GM18867 (cell line): ENCODE measurements at regions not wholly inside any gene's neighbourhood (a gene's known extent, or its start where the extent isn't known, plus 50 kb on each side); places are given as distances from the start of the nearest gene placed in this dataset.
"Not testable (repeated sequence)": the region's sequence is repeated elsewhere in the genome, so short reads cannot be mapped to it uniquely, and the experiment has no call there.

Source experiments
- ATAC-seq: cut with Tn5 transposase; IDR thresholded peaks from one replicate; pipeline ENCODE4 v1.9.1; 2021; ENCODE audit warnings: mild to moderate bottlenecking, moderate library complexity; ENCODE audit not compliant: unreplicated experiment

- no peak for ATAC-seq
Measured at GRCh38 chr12:18008642-18009041, 81.4 kb downstream of the RERGL start.

- no peak for ATAC-seq
Measured at GRCh38 chr12:17999174-17999801, 90.7 kb downstream of the RERGL start.

DNA sequence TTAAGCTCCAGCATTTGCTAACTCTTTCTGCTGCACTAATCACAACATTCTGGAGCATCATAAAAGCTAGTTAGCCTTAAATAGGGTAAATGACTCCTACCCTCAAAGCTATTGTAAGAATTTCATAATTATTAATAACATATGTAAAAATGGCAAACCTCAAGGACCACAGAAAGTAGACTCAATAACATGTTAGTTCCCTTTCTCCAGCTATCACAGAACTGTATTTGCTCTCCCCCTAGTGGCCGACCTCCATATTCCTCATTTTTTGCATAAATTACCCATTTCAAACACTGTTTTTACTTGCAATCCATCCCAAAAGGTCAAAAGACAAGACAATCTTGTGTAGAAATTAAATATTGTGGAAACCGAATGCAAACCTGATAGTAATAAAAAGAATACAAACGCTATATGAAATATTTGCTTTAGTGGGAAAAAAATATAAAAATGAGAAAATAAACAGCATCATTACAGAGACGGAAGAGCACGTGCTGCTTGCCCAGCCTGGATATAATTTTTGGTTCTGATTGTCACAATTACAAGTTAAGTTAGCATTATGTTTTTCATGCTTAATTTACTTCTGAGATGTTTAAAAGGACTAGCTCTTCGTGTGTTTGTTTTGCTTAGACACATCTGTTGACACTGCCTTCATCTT is 97.9 kb downstream of the RERGL start:
- ATAC-seq: peak; percentile 98

DNA sequence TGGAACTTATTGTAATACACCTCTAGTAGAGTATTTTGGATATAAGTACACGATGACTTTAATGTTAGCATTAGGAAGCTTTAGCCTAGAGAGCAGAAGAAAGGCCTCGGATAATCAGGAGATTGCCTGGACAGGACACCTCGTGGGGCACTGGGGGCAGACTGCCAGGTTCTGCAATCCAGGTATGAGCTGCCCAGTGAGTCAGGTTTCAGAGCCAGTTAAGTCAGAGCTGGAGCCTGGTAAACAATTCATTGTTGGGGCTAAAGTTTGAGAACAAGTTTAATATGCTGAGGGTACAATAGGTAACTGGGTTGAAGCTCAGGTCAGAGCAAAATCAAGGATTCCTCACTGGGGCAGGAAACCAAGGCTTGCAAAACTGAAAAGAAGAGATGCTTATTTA is 107.4 kb downstream of the RERGL start:
- ATAC-seq: no peak

GRCh38 chr12:17976202-17976601 is 113.8 kb downstream of the RERGL start:
- no peak for ATAC-seq

DNA sequence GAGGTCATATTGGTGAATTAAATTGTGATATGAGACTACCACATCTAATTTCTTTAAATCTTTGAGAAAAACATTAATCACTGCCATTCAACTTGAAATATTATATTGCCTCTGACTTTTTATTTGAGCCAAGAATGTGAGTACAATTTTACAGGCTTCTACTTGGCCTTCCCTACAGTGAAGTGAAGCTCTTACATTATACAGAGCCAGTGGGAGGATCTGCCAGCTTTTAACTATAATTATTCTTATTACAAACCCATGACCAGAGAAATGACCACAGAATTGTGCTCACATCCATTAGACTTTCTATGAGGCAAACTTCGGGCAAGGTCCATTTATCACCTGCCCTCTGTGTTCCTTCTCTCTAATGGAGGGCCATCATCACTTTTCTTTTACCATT is 114.2 kb downstream of the RERGL start:
- no peak for ATAC-seq

GRCh38 chr12:17975239-17975638 is 114.8 kb downstream of the RERGL start:
- ATAC-seq: no peak

GRCh38 chr12:17971850-17972249 is 118.1 kb downstream of the RERGL start:
- no peak for ATAC-seq

DNA sequence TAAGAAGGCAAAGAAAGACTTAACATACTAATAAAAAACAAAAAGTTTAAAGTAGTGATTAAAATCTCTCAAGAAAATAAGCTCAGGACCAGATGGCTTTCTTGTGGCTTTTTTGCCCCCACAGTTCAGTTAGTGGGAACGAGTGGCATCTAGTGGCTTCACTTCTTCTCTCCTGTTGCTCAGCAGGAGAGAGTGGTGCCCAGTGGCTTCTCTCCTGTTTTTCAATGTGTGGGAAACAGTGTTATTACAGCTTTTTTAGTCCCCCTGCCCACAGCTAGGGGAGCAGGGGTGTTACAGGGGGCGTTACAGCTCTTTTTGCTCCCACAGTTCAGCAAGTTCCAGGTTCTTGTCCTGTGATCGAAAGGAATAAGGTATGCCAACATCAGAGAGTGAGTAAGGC is 135.2 kb downstream of the RERGL start:
- ATAC-seq: no peak

DNA sequence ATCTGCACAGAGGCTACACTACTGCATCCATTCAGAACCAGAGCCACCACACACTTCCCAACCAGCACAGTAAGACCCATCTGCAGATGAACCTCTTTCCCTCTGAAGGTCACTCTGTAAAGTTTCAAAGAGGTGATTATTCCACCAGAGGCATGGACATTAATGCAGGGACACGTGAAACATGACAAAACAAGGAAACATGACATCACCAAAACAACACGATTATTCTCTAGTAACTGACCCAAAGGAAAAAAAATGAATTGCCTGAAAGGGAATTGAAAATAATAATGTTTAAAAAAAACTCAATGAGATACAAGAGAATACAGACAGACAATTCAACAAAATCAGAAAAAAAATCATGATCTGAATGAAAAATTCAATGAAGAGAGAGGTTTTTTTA is 139.1 kb downstream of the RERGL start:
- ATAC-seq: no peak

- ATAC-seq: no peak
Measured at GRCh38 chr12:17949558-17950141, 140.3 kb downstream of the RERGL start.

- ATAC-seq: no peak
Measured at GRCh38 chr12:17928708-17929366, 161.2 kb downstream of the RERGL start.

- no peak for ATAC-seq
Measured at GRCh38 chr12:17918013-17918412, 172.0 kb downstream of the RERGL start.

DNA sequence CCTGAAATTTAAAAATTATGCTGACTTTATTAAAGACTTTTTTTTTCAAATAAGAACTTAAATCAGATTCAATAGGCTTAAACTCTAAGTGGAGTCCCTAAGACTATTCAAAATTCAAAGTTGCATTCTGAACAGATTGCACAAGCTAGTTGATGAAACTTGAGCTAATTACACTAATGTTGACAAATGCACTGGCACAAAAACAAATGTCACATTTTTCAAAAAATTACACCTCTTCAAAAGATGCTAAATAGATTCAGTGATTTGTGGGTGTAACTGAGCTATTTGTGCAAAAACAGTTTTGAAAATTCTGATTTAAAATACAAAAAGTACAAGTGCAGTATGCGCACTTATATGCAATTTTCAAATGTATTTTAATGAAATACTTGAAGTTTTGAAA is 205.4 kb downstream of the RERGL start:
- ATAC-seq: no peak

DNA sequence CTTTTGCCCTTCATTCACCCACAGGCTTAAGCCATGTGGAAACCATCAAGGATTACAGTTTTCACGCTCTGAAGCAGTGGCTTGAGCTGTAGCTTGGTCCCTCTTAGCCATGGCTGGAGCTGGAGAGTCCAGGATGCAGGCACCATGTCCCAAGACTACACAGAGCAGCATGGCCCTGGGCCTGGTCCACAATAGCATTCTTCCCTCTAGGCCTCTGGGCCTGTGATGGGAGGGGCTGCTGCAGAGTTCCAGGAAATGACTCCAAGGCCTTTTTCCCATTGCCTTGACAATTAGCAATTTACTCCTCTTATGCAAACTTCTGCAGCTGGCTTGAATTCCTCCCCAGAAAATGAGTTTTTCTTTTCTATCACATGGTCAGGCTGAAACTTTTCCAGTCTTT is 211.3 kb downstream of the RERGL start:
- no peak for ATAC-seq

DNA sequence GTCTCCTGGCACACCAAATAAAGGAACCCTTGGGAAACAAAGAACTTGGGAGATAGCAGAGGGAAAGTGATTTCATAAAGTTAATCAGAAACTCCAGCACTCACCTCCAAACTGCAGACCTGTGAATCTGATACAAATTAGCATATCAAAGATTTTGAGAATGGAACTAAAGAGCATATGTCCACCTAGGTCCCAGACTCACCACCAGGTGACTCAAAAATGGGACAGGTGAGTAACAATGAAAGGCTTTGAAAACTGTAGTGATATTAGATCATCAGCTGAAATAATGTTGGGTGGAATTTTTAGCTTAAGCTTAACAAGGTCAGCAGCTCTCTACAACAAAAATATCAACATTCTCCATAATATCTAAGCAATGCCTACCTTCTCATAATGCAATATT is 214.8 kb downstream of the RERGL start:
- ATAC-seq: no peak

GRCh38 chr12:17866802-17867201 is 223.2 kb downstream of the RERGL start:
- ATAC-seq: no peak

GRCh38 chr12:17855548-17855947 is 234.4 kb downstream of the RERGL start:
- not testable (repeated sequence) for ATAC-seq

DNA sequence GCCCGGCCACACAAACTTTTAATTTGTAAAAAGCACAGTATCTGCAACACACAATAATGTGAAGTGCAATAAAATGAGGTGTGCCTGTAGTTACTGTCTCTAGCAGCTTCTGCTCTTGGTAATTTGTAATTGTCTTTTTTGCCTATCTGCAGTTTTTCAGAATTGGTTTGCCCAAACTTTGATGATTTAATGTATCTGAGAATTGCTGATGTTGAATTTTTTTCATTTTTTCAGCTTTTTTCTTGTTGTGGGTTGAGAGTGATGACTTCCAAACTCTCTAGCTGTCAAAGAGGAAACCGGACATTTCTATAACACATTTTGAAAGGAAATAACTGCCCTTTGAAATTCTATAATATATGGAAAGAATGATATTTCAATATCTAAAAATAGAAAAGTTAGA is 236.9 kb downstream of the RERGL start:
- ATAC-seq: no peak

GRCh38 chr12:17841496-17841895 is 248.5 kb downstream of the RERGL start:
- ATAC-seq: no peak

DNA sequence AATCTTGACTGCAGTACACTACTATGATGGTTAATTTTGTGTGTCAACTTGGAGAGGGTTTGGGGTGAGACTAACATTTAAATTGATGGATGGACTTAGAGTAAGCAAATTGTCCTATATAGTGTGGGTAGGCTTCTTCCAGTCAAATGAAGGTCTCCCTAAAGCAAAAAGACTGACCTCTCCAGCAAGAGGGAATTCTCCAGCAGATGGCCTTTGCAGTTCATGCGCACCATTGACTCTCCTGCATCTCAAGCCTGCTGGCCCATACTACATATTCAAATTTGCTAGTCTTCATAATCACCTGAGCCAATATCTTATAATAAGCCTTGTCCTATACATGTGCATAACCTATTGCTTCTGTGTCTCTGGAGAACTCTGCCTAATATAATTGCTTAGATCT is 260.2 kb downstream of the RERGL start:
- ATAC-seq: no peak

DNA sequence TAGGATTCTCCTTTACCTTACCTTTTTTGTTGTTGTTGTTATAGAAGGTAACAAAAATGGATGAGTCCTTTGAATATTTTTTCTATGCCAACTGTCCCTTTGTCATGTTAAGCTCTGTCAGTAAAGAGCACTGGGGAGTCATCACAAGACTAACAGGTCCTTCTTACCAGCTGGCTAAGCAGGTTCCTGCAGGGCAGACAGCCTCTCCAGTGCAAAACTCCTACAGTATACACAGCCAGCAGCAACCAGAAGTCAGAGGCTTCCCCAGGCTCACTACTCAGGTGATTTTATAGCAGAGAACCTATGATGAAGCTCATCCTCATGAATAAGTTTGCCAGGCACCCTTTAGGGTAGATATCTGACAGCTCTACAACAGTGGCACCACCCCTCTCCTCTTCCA is 271.1 kb downstream of the RERGL start:
- no peak for ATAC-seq
